Left lung (tissue), 4 donors: ENCODE measurements at regions not wholly inside any gene's neighbourhood (a gene's known extent, or its start where the extent isn't known, plus 50 kb on each side); places are given as distances from the start of the nearest gene placed in this dataset.

Experiments used
- ATAC-seq: fragments of 200-7000 bp; cut with Tn5 transposase; one replicate; pipeline ENCODE4 v1.9.1; 2020; ENCODE audit warnings: moderate library complexity
- DNase-seq, 4 donors: peaks; one replicate each; pipeline ENCODE4 v3.0.0-alpha.2; 2013 to 2020
- H3K27ac ChIP-seq, 2 donors: fragments of 200-600 bp; sonication (generic) in 1 of 2; one replicate each; pipeline versions ENCODE4 v1.5.0 to v1.8.0; 2020 to 2021
- H3K27me3 ChIP-seq, 2 donors: fragments of 200-600 bp; sonication (generic) in 1 of 2; one replicate each; pipeline versions ENCODE4 v1.5.0 to v1.8.0; 2020 to 2021
- H3K36me3 ChIP-seq, 2 donors: fragments of 200-600 bp; sonication (generic) in 1 of 2; one replicate each; pipeline versions ENCODE4 v1.5.0 to v1.8.0; 2020 to 2021
- H3K4me1 ChIP-seq, 2 donors: fragments of 200-600 bp; one replicate each; pipeline ENCODE4 v1.8.0; 2021
- H3K4me3 ChIP-seq, 2 donors: fragments of 200-600 bp; sonication (generic) in 1 of 2; one replicate each; pipeline versions ENCODE4 v1.5.0 to v1.8.0; 2020 to 2021; ENCODE audit warnings: mild to moderate bottlenecking in 1 of 2
- H3K9me3 ChIP-seq, 2 donors: fragments of 200-600 bp; sonication (generic) in 1 of 2; one replicate each; pipeline versions ENCODE4 v1.5.0 to v1.8.0; 2020 to 2021
- intact Hi-C, 2 donors: fragments of 100-400 bp; cut with DNase I; formaldehyde crosslinking; loops; one replicate each; pipeline versions ENCODE4 v1.11.2 to v1.14.2; 2022
- TF ChIP-seq, protein P1 (sequence below), 2 donors: fragments of 200-600 bp; sonication (generic) in 1 of 2; IDR thresholded peaks; one replicate each; pipeline versions ENCODE4 v1.5.0 to v1.8.0; 2021; ENCODE audit warnings: antibody characterized with exemption in 2 of 2
- donor health status: DM: no; HTN: yes; CAD: no.
- donor health status: DM: no; HTN: no; CAD: no.

DNA sequence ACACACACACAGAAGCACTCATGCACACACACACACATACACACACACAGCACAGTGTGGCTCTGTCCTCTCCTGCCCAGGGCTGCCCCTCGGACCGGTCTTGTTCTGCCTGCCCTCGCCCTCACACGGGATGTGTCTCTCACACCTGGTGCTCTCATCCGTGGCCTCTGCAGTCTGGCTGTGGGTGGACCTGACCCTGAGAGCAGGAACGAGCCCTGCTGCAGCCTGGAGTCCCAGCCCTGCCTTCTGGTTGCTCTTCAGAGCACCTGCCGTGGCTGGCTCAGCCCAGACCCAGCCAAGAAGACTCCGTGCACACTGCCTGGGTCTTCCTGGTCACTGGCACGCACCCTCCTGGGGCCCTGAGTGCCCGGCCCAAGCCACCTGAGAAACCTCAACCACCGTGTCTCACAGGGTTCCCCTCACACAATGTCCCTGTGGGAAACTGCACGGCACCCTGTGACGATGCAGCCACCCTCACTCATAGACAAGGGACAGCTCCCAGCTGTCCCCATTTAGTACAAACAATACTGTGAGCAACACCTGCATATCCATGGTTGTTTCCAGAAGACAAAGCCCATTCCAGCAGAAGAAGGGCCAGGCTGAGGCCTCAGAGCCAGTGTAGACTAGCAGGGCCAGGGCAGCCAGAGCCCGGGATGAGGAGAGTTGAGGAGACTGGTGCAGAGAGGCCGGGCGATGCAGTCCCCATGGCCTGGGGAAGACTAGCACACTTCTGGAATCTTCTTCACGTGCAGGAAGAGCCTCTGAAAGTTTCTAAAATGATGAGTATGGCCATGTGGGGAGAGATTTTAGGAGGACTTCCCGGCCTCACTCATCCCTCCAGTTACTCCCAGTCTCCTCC is 234.0 kb downstream of the NPHP4 start:
- Histone ChIP-seq H3K9me3 (peaks cover 0 to 5% of the 10 kb centered on the region in 2 donors), H3K4me3 (no peak overlapping the region), H3K27ac (no peak overlapping the region), H3K27me3 (peaks cover 0 to 12% of the 10 kb centered on the region in 2 donors), H3K4me1 (no peaks in the 10 kb centered on the region), H3K36me3 (no peaks in the 10 kb centered on the region)
- TF ChIP-seq, protein P1, sequence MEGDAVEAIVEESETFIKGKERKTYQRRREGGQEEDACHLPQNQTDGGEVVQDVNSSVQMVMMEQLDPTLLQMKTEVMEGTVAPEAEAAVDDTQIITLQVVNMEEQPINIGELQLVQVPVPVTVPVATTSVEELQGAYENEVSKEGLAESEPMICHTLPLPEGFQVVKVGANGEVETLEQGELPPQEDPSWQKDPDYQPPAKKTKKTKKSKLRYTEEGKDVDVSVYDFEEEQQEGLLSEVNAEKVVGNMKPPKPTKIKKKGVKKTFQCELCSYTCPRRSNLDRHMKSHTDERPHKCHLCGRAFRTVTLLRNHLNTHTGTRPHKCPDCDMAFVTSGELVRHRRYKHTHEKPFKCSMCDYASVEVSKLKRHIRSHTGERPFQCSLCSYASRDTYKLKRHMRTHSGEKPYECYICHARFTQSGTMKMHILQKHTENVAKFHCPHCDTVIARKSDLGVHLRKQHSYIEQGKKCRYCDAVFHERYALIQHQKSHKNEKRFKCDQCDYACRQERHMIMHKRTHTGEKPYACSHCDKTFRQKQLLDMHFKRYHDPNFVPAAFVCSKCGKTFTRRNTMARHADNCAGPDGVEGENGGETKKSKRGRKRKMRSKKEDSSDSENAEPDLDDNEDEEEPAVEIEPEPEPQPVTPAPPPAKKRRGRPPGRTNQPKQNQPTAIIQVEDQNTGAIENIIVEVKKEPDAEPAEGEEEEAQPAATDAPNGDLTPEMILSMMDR (IDR thresholded peaks at IDR 0.05): no peak
- ATAC-seq (no peak), DNase-seq (no peak)
- intact Hi-C loops: no loop called here

DNA sequence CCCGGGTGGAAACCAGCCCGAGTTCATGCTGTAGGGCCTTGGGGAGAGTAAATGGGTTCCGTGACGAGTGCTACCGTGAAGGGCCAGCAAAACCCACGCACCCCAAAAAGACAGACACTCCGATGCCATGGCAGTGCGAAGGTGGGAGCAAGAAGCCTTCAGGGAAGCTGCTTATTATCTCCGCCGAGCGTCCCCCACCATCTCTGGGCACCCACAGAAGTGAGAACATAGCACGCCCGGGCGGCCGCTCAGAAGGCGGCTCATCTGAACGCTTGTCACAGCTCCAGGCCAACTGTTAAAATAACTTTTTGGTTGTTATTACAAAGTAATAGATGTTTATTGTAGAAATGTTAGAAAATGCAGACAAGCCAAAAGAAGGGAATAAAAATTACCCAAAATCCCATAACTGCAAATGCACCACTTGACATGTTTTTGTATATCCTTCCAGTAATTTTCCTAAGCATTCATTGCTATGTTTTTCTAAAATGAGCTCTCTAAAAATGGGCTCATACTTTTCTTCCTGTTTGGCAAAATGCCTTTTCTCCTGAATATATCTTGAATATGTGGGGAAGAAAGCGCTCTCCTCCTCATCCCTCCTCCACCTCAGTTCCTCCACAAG is 234.9 kb downstream of the NPHP4 start:
- Histone ChIP-seq H3K27ac (no peak overlapping the region), H3K4me1 (no peaks in the 10 kb centered on the region), H3K36me3 (no peaks in the 10 kb centered on the region), H3K4me3 (no peak overlapping the region), H3K9me3 (no peaks in the 10 kb centered on the region), H3K27me3 (peaks cover 0 to 12% of the 10 kb centered on the region in 2 donors)
- TF ChIP-seq, protein P1 (IDR thresholded peaks at IDR 0.05): no peak
- intact Hi-C loops: no loop called here
- ATAC-seq: no peak
- no peak for DNase-seq

DNA sequence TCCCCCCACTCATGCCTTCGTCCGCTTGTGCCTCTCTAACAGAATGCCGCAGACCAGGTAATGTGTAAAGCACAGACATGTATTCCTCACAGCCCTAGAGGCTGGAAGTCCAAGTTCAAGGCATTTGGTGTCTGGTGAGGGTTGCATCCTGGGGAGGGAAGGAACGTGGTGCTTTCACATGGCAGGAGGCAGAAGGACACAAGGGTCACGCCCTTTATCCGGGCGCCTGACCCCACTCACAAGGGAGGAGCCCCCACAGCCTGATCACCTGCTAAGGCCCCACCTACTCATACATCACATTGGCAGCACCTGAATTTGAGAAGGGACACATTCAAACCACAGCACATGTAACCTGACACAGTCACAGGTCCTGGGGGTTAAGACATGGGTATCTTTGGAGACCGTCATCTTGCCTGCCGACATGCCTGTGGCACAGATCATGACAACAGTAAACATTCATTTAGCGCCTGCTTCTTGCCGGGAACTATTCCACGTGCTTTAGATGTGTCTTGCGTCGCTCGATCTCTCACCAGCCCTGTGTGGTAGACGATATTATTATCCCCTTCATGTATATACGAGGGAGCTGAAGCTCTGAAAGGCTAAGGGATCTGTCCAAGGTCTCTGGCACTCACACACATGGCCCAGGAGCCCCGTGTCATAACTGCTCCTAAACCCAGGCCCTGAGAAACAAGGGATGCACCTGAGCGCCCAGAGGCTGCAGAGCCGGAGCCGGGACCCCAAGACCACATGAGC is 235.6 kb downstream of the NPHP4 start:
- no peaks in the 10 kb centered on the region for H3K36me3 ChIP-seq
- intact Hi-C loops: no loop called here
- ATAC-seq (no peak), DNase-seq (no peak)
- no peaks in the 10 kb centered on the region for H3K9me3 ChIP-seq
- H3K27ac ChIP-seq: no peak overlapping the region
- H3K27me3 ChIP-seq: peaks cover 0 to 12% of the 10 kb centered on the region in 2 donors
- H3K4me1 ChIP-seq: no peaks in the 10 kb centered on the region
- H3K4me3 ChIP-seq: no peak overlapping the region
- TF ChIP-seq, protein P1 (IDR thresholded peaks at IDR 0.05): no peak

DNA sequence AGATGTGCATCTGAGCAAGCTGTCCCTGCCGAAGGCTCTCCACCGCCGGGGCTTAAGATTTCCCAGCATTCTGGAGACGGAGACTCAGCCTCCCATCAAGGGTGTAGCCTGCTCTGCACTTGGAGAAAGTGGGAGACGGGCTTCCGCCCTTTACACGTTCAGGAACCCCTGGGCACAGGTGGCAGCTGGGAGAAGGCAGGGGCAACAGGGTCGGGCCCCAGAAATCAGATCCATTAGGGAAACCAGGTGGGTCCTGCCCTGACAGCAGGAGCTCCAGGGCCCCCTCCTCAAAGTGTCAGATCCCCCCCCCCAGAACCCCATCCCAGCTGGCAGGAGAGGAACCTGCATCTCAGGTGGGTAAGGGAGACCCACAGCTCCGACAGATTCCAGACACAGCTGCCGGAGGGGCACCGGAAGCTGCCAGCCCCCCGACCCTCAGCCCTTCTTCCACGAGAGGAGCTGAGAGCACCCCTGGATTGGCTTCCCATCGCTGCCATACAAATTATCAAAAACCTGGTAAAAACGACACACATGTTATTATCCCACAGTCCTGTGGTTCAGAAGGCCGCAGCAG is 236.6 kb downstream of the NPHP4 start:
- TF ChIP-seq, protein P1 (IDR thresholded peaks at IDR 0.05): no peak
- Histone ChIP-seq H3K9me3 (no peaks in the 10 kb centered on the region), H3K4me3 (no peak overlapping the region), H3K27me3 (peaks cover 0 to 15% of the 10 kb centered on the region in 2 donors), H3K36me3 (no peaks in the 10 kb centered on the region), H3K27ac (no peak overlapping the region), H3K4me1 (no peaks in the 10 kb centered on the region)
- DNase-seq (peak in 1 of 4 donors; percentile 31), ATAC-seq (no peak)
- intact Hi-C loops: no loop called here
